Right forelimb (tissue), 1 donor: ENCODE measurements at regions not wholly inside any gene's neighbourhood (a gene's known extent, or its start where the extent isn't known, plus 50 kb on each side); places are given as distances from the start of the nearest gene placed in this dataset.
"Not testable (repeated sequence)": the region's sequence is repeated elsewhere in the genome, so short reads cannot be mapped to it uniquely, and the experiment has no call there.

Source experiments
- DNase-seq: peaks from one replicate; pipeline ENCODE4 v3.0.0-alpha.2; 2018

DNA sequence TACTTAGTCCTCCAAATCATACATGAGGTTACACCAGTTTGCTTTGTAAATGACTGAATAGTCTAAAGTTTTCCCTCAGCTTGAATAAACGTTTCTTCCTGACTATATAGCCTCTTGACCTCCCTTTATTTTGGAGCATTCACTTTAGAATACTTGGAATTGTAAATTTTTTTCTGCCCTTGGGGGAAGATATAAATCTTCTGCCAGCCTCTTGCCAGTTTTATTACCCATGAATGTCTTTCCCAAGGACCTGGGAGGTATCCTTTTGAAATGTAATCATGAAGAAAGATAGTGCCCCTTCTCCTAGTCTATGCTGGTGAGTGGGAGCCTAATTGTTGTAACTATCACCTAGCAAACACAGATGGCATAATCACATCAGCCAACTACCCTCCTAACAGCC, 2033.9 kb upstream of the PCDH20 start:
- DNase-seq, result no peak

GRCh38 chr13:63448692-63449091, 2033.0 kb upstream of the PCDH20 start:
- no peak for DNase-seq

GRCh38 chr13:63446329-63446728, 2030.7 kb upstream of the PCDH20 start:
- DNase-seq, result no peak

DNA sequence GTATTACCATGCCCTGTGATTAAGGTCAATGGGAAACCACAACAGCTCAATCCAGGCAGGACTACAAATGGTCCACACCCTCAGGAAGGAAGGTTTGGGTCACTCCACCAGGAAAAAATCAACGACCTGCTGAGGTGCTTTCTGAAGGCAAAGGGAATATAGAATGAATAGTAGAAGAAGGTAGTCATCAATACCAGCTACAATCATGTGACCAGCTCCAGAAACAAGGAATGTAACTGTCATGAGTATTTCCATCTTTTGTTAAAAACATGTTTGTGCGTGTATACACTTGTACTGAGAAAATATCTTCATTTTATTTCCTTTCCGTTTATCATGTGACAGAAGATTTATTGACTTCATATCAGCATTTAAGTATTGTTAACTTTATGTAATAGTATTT, 2028.6 kb upstream of the PCDH20 start:
- DNase-seq, result not testable (repeated sequence)

- DNase-seq, result no peak
These were observed 2023.3 kb upstream of the PCDH20 start for GRCh38 chr13:63438951-63439350.

- DNase-seq, result no peak
These were observed 2020.6 kb upstream of the PCDH20 start for GRCh38 chr13:63436325-63436668.

GRCh38 chr13:63435667-63436324, 2020.1 kb upstream of the PCDH20 start:
- no peak for DNase-seq

DNA sequence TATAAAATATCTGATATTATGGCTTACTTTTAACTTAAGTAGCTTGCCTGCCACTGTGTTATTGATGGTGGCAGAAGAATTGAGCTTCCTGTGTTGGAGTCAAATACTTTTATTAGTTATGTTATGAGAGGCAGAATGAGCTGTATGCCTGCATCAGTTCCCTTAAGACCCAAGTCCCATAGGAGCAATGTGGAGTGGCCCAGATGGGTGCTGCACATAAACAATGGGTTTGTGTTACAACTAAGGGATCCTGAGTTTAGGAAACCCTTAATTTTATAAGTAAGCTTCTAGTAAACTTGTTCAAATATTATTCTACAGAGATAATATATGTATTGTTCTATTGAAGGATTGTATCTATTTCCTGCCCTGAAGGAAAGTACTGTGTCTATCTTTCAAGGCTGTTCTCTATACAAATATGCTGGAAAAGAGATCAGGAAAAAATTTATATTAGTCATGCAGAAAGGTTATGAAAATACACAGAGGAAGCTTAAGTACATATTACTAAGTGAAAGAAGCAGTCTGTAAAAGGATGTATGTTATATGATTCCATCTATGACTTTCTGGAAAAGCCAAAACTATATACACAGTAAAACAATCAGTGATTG, 2018.0 kb upstream of the PCDH20 start:
- no peak for DNase-seq

- no peak for DNase-seq
These were observed 2011.5 kb upstream of the PCDH20 start for GRCh38 chr13:63427170-63427569.

DNA sequence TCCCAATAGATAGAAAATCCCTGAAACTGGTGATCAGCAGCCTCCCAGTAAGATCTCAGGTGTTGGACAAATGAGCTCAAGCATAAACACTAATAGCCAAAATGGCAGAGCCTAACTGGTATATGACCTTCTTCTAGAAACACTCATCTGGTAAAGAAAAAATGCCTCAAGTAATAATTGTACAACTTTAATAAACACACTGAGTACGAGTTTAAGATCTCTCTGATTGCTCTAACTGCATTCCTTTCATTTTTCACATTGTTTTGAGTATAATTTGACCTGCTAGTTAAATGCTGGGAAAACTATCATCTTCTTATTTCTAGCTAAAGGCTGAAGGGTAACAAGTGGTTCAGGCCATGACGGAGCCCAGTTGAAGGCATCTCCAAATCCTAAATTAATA, 2009.5 kb upstream of the PCDH20 start:
- DNase-seq, result no peak

GRCh38 chr13:63421123-63421522, 2005.5 kb upstream of the PCDH20 start:
- no peak for DNase-seq

DNA sequence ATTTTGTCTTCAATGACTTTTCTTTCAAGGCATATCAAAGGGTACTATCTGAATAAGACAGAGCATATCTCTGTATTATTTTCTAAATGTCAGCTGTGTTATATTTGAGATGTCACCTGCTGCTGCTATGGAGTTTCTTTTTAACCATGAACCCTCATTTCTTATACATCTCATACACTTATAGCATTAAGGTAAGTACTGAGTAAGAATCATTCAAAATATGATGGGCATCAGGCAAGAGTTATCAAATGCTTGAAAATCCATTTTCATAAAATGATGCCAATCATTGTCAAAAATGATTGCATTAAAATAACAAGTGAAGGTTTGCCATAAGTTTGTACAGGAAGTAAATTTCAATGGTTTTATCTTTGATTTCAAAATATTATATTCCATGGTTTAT, 2005.0 kb upstream of the PCDH20 start:
- no peak for DNase-seq

DNA sequence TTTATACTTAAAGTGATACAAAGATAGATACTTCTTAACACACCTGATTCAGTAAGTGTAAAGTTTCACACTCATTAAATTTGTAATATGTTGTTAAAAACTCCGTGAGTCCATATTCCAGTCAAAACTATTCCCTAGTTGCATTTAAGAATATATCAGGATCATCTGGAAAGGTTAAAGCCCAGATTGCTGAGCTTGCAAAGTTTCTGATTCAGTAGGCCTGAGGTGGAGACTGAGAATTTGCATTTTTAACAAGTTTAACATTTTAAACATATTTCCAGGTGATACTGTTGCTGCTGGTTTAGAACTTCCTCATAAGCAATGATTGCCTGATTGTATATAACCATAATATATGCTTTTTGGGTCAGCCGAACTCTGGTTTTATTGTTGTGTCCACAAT, 1998.6 kb upstream of the PCDH20 start:
- DNase-seq, result no peak

DNA sequence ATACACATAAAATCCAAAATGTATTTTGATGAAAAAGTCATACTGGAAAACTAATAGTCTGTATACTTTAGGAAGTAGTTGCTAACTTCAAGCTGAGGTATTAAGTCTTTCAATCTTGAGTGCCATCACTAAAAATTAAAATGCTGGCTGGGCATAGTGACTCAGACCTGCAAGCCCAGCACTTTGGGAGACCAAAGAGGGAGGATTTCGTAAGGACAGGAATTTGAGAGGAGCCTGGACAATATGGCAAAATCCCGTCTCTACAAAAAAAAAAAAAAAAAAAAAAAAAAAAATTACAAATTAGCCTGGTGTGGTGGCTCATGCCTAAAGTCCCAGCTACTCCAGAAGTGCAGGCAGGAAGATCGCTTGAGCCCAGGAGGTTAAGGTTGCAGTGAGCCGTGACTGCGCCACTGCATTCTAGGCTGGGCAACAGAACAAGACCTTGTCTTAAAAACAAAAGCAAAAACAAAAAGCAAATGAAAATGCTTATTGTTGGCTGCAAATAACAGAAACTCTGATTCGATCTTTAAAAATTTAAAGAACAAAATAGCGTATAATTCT, 1994.2 kb upstream of the PCDH20 start:
- DNase-seq, result no peak

DNA sequence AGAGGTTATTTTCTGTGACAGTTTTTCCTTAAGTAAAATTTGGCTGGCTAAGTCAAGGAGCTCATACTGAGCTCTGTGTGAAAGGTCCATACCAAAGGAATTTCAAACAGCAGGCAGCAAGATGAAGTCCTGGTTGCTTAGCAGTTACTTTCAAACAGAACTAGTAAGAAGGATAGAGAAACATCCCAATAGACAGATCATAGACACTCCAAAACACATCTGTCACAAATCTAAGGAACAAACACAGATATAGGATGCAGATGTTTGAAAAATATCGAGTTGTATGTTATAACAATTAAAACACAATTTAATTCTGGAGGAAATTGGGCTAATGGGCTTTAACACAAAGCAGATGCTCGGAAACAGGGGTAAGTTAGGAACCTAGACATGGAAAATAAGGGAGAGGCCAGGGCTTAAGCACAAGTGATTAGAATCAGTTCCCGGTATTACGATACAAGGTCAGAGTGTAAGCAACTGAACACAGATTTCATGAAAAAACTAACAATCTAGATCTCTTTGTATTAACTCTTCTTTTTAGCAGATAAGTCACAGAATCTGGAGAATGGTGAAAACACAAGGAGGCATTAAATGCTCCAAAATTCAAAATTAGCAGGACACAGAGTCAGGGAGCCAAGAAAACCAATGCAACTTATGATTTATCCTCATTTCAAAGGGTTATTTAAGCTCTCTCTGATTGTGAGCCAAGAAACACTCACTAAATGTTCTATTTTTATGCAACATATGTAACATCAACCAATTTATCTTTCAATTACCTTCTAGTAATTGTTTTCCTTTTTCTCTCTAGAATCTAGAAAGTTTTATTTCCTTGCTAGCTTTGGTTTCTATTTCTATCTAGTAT, 1992.9 kb upstream of the PCDH20 start:
- no peak for DNase-seq

DNA sequence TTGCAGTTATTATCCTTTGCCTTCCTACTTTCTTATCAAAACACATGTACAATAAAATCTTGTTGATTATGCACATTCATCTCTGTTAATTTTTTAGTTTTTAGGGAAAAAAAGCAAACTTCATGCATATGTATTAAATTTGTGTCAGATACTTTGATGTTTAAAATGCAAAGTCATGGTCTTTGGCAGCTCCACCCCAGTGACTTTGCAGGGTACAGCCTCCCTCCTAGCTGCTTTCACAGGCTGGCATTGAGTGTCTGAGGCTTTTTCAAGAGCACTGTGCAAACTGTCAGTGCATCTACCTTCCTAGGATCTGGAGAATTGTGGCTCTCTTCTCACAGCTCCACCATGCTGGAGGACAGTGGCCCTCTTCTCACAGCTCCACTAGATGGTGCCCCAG, 1988.1 kb upstream of the PCDH20 start:
- no peak for DNase-seq

DNA sequence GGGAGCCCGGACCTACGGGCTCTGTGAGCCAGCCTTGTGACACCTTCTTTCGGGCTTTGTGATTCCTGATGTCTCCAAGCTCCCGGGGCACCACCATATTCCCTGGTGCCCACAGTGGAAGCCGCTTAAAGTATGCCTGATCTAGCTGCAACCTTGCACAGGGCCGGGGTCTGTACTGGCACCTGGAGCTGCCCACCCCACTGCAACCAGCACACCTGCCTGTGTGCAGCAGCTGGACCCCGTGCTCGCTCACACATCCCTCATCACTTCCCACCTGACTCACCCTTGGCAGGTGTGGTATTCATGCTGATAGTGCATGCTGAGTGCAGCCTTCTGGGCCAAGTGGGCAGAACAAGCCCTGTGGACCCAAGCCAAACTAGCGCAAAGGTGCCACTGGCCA, 1981.1 kb upstream of the PCDH20 start:
- no peak for DNase-seq

DNA sequence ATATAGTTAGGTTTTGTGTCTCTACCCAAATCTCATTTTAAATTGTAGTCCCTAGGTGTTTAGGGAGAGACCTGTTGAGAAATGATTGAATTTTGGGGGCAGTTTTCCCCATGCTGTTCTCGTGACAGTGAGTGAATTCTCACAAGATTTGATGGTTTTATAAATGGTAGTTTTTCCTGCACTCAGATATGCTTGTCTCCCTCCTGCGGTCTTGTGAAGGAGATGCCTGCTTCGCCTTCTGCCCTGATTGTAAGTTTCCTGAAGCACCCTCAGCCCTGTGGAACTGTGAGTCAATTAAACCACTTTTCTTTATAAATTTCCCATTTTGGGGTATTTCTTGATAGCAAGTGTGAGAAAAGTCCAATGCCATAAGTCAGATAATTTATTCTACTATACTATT, 1977.5 kb upstream of the PCDH20 start:
- no peak for DNase-seq

- DNase-seq, result no peak
These were observed 1974.1 kb upstream of the PCDH20 start for GRCh38 chr13:63389756-63390155.

- DNase-seq, result no peak
These were observed 1965.6 kb upstream of the PCDH20 start for GRCh38 chr13:63381078-63381859.

DNA sequence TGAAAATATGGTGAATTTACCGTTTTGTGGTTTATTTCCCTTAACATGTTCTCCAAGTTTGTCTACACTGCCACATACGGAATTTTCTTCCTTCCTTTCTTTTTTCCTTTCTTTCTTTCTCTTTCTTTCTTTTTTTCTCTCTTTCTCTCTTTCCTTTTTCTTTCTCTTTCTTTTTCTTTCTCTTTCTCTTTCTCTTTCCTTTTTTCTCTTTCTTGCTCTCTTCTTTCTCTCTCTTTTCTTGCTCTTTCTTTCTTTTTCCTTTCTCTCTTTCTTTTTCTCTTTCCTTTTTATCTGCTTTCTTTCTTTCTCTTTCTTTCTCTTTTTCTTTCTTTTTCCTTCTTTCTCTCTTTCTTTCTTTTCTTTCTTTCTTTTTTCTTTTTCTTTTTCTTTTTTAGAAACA, 1962.3 kb upstream of the PCDH20 start:
- DNase-seq, result no peak

GRCh38 chr13:63370101-63370500, 1954.5 kb upstream of the PCDH20 start:
- DNase-seq, result no peak
